OCI-LY1 (cell line): ENCODE measurements at regions not wholly inside any gene's neighbourhood (a gene's known extent, or its start where the extent isn't known, plus 50 kb on each side); places are given as distances from the start of the nearest gene placed in this dataset.

ENCODE experiments used
- H2AFZ ChIP-seq: fragments of 200-600 bp; sonication (generic), shearing (Covaris generic); 2 replicates; pipeline ENCODE4 v1.6.0; 2014; ENCODE audit warnings: antibody characterized with exemption, mild to moderate bottlenecking, low read length
- H3F3A ChIP-seq: fragments of 200-600 bp; sonication (generic), shearing (Covaris generic); 2 replicates; pipeline ENCODE4 v1.6.0; 2014; ENCODE audit warnings: mild to moderate bottlenecking, antibody characterized with exemption, low read length, moderate library complexity; ENCODE audit not compliant: insufficient read depth
- H3K27ac ChIP-seq: fragments of 200-600 bp; sonication (generic); 2 replicates; pipeline ENCODE4 v1.5.1; 2014; ENCODE audit warnings: low read length, mixed run types, mild to moderate bottlenecking, low read depth; ENCODE audit not compliant: poor library complexity, severe bottlenecking
- H3K27me3 ChIP-seq: fragments of 200-600 bp; sonication (generic); 2 replicates; pipeline ENCODE4 v1.6.0; 2014; ENCODE audit warnings: antibody characterized with exemption, mild to moderate bottlenecking, low read length, moderate library complexity; ENCODE audit not compliant: insufficient read depth
- H3K36me3 ChIP-seq: fragments of 200-600 bp; sonication (generic); 2 replicates; pipeline ENCODE4 v1.6.1; 2014; ENCODE audit warnings: mild to moderate bottlenecking, antibody characterized with exemption, low read length, moderate library complexity, mixed read lengths; ENCODE audit not compliant: insufficient read depth
- H3K4me1 ChIP-seq: fragments of 200-600 bp; sonication (generic); 2 replicates; pipeline ENCODE4 v1.5.1; 2014; ENCODE audit warnings: mild to moderate bottlenecking, low read length, moderate library complexity; ENCODE audit not compliant: insufficient read depth, severe bottlenecking
- H3K4me2 ChIP-seq: fragments of 200-600 bp; sonication (generic), shearing (Covaris generic); 2 replicates; pipeline ENCODE4 v1.6.1; 2014; ENCODE audit warnings: low read length
- H3K4me3 ChIP-seq: fragments of 200-600 bp; sonication (generic); 2 replicates; pipeline ENCODE4 v1.5.1; 2014; ENCODE audit warnings: low read length, low read depth, mild to moderate bottlenecking, mixed read lengths; ENCODE audit not compliant: poor library complexity, severe bottlenecking
- H3K79me2 ChIP-seq: fragments of 200-600 bp; shearing (Covaris generic); 2 replicates; pipeline ENCODE4 v1.6.1; 2016; ENCODE audit warnings: mixed run types, low read length, mixed read lengths; ENCODE audit not compliant: insufficient read depth
- H3K9ac ChIP-seq: fragments of 200-600 bp; sonication (generic), shearing (Covaris generic); 2 replicates; pipeline ENCODE4 v1.6.1; 2014; ENCODE audit warnings: mild to moderate bottlenecking, low read length, mixed read lengths
- H3K9me2 ChIP-seq: fragments of 200-600 bp; sonication (generic), shearing (Covaris generic); 2 replicates; pipeline ENCODE4 v1.6.1; 2014; ENCODE audit warnings: low read depth, mild to moderate bottlenecking, low read length, mixed read lengths
- H3K9me3 ChIP-seq: fragments of 200-600 bp; shearing (Covaris generic); 2 replicates; pipeline ENCODE4 v1.6.1; 2014; ENCODE audit warnings: low read length, mixed read lengths
- H4K20me1 ChIP-seq: fragments of 200-600 bp; sonication (generic), shearing (Covaris generic); 2 replicates; pipeline ENCODE4 v1.6.0; 2016; ENCODE audit warnings: mild to moderate bottlenecking, low read length; ENCODE audit not compliant: insufficient read depth
- EZH2 ChIP-seq: fragments of 200-600 bp; sonication (generic), shearing (Covaris generic); IDR thresholded peaks from 2 replicates; pipeline ENCODE4 v1.8.0; 2017; ENCODE audit warnings: borderline replicate concordance, mixed run types, mild to moderate bottlenecking, antibody characterized with exemption, low read length, moderate library complexity, mixed read lengths
- TF ChIP-seq, protein P1 (sequence below): fragments of 200-600 bp; sonication (generic), shearing (Covaris generic); IDR thresholded peaks from 2 replicates; pipeline ENCODE4 v1.5.1; 2017; ENCODE audit warnings: mild to moderate bottlenecking, antibody characterized with exemption, low read length, moderate library complexity, mixed read lengths

DNA sequence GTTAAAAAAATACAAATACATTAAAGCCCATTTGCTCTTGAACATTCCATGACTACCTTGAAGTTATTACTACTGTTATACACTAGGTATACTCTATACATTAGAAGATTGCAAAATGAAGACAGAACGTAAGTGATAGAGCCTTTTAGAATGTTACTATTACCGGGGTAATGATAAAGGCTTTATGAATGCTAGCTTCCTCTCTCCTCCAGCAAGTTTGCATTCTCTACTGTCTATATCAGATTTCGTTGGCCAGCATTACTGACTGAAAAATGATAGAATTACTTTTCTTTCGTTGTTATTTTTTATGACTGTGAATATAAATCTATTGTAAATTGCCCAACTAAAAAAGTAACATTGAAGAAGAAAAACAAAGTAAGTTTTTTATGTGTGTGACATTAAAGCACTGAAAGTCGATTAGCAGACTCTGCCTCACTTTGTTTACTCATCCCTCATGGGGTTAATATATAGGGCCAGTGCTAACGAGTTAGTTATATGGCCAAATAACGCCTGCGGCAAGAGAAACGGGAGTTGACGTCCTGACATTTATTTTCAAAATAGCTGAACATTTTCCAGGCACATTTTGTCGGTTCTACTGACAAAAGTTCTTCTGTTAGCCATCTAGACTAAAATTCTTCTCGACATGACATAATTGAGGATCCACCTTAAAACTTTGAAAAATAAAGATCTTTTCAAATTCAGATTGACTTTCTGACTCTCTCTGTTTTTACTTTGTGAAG lies 163.8 kb upstream of the KITLG start:
- TF ChIP-seq, protein P1, sequence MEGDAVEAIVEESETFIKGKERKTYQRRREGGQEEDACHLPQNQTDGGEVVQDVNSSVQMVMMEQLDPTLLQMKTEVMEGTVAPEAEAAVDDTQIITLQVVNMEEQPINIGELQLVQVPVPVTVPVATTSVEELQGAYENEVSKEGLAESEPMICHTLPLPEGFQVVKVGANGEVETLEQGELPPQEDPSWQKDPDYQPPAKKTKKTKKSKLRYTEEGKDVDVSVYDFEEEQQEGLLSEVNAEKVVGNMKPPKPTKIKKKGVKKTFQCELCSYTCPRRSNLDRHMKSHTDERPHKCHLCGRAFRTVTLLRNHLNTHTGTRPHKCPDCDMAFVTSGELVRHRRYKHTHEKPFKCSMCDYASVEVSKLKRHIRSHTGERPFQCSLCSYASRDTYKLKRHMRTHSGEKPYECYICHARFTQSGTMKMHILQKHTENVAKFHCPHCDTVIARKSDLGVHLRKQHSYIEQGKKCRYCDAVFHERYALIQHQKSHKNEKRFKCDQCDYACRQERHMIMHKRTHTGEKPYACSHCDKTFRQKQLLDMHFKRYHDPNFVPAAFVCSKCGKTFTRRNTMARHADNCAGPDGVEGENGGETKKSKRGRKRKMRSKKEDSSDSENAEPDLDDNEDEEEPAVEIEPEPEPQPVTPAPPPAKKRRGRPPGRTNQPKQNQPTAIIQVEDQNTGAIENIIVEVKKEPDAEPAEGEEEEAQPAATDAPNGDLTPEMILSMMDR, result no peak
- TF ChIP-seq EZH2, result no peak
- H3K4me2 ChIP-seq, result no peak overlapping the region

DNA sequence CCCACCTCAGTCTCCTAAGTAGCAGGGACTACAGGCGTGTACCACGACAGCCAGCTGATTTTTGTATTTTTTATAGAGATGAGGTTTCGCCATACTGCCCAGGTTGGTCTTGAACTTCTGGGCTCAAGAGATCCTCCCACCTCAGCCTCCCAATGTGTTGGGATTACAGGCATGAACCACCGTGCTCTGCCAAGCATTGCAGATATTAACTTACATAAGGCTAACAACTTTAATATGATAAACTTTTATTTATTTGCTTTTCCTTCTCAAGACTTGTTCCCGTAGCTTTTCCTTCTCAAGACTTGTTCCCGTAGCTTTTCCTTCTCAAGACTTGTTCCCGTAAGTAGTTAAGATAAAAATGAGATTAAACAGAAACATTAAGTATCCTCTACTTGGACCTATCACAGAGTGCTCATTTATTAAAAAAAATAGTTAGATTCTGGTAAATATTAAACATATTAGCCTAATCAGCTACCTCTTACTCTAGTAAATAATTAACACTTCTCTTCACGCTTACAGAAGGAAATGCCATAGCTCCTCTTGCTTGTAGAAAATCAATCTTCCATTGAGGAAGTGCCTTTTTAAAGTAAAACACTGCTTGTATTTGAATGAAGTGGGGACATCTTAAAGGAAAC lies 157.7 kb upstream of the KITLG start:
- no peak overlapping the region for H3K9ac ChIP-seq
- no peak overlapping the region for H2AFZ ChIP-seq
- H3K4me1 ChIP-seq, result no peaks in the 10 kb centered on the region
- no peaks in the 10 kb centered on the region for H3K27me3 ChIP-seq
- no peaks in the 10 kb centered on the region for H4K20me1 ChIP-seq
- H3K4me3 ChIP-seq, result no peak overlapping the region
- no peaks in the 10 kb centered on the region for H3K79me2 ChIP-seq
- no peaks in the 10 kb centered on the region for H3K36me3 ChIP-seq
- no peak overlapping the region for H3K27ac ChIP-seq
- TF ChIP-seq EZH2, result no peak
- TF ChIP-seq, protein P1, result no peak
- H3K9me2 ChIP-seq, result no peaks in the 10 kb centered on the region
- no peaks in the 10 kb centered on the region for H3K9me3 ChIP-seq
- no peak overlapping the region for H3K4me2 ChIP-seq
- H3F3A ChIP-seq, result no peaks in the 10 kb centered on the region

More for the DNA sequence above, 163.8 kb upstream of the KITLG start:
- H3K4me1 ChIP-seq, result no peaks in the 10 kb centered on the region
- no peak overlapping the region for H2AFZ ChIP-seq
- no peak overlapping the region for H3K27ac ChIP-seq
- H3K9ac ChIP-seq, result no peak overlapping the region
- no peak overlapping the region for H3K4me3 ChIP-seq
- no peaks in the 10 kb centered on the region for H3K9me3 ChIP-seq
- no peaks in the 10 kb centered on the region for H3K79me2 ChIP-seq
- no peaks in the 10 kb centered on the region for H3F3A ChIP-seq
- H3K9me2 ChIP-seq, result no peaks in the 10 kb centered on the region
- H4K20me1 ChIP-seq, result no peaks in the 10 kb centered on the region
- H3K36me3 ChIP-seq, result no peaks in the 10 kb centered on the region
- no peaks in the 10 kb centered on the region for H3K27me3 ChIP-seq

DNA sequence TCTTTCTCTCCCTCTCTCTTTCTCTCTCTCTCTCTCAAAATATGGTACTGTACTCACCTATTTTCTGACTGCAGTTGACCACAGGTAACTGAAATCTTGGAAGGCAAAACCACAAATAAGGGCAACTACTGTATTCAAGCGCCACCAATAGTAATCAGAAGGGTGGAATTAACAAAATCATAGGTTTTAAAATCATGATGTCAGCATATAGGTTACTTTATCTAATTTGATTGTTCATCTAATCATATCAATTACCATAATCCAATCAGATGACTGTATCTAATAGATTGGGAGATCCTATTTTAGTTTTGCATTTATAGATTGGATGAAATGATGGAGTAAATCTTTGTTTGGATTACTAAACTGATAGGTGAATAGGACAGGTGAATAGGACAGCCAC lies 155.8 kb upstream of the KITLG start:
- no peak overlapping the region for H3K4me2 ChIP-seq
- H3K9ac ChIP-seq, result no peak overlapping the region
- no peaks in the 10 kb centered on the region for H3K4me1 ChIP-seq
- no peaks in the 10 kb centered on the region for H3K36me3 ChIP-seq
- no peak overlapping the region for H3K27ac ChIP-seq
- H3K9me2 ChIP-seq, result no peaks in the 10 kb centered on the region
- H2AFZ ChIP-seq, result no peak overlapping the region
- H3K27me3 ChIP-seq, result no peaks in the 10 kb centered on the region
- TF ChIP-seq, protein P1, result no peak
- no peak for TF ChIP-seq EZH2
- H3K79me2 ChIP-seq, result no peaks in the 10 kb centered on the region
- no peaks in the 10 kb centered on the region for H3K9me3 ChIP-seq
- H3F3A ChIP-seq, result no peaks in the 10 kb centered on the region
- no peak overlapping the region for H3K4me3 ChIP-seq
- no peaks in the 10 kb centered on the region for H4K20me1 ChIP-seq
